Eye (tissue), 1 donor: ENCODE measurements at regions not wholly inside any gene's neighbourhood (a gene's known extent, or its start where the extent isn't known, plus 50 kb on each side); places are given as distances from the start of the nearest gene placed in this dataset.

Experiments
- DNase-seq: peaks from one replicate; pipeline ENCODE4 v3.0.0-alpha.2; 2015

- DNase-seq = no peak
Observed at GRCh38 chr16:80066805-80067580, 466.5 kb upstream of the MAF start.

GRCh38 chr16:80065541-80065940, 465.0 kb upstream of the MAF start:
- DNase-seq = no peak

- no peak for DNase-seq
Observed at GRCh38 chr16:80063713-80064069, 463.2 kb upstream of the MAF start.

GRCh38 chr16:80063031-80063712, 462.6 kb upstream of the MAF start:
- peak; percentile 33 for DNase-seq

GRCh38 chr16:80062361-80063030, 462.0 kb upstream of the MAF start:
- DNase-seq = no peak

GRCh38 chr16:80060470-80060869, 459.9 kb upstream of the MAF start:
- no peak for DNase-seq

GRCh38 chr16:80059836-80060235, 459.3 kb upstream of the MAF start:
- DNase-seq = no peak

GRCh38 chr16:80058214-80058613, 457.7 kb upstream of the MAF start:
- peak; percentile 34 for DNase-seq

- DNase-seq = no peak
Observed at GRCh38 chr16:80056324-80056723, 455.8 kb upstream of the MAF start.

- no peak for DNase-seq
Observed at GRCh38 chr16:80055831-80056230, 455.3 kb upstream of the MAF start.

GRCh38 chr16:80054647-80055046, 454.1 kb upstream of the MAF start:
- DNase-seq = no peak

GRCh38 chr16:80051040-80051439, 450.5 kb upstream of the MAF start:
- DNase-seq = no peak

GRCh38 chr16:80048250-80048649, 447.7 kb upstream of the MAF start:
- no peak for DNase-seq

GRCh38 chr16:80047842-80048241, 447.3 kb upstream of the MAF start:
- DNase-seq = no peak

- no peak for DNase-seq
Observed at GRCh38 chr16:80046848-80047247, 446.3 kb upstream of the MAF start.

- DNase-seq = no peak
Observed at GRCh38 chr16:80046261-80046660, 445.7 kb upstream of the MAF start.

- DNase-seq = peak; percentile 30
Observed at GRCh38 chr16:80045861-80046260, 445.3 kb upstream of the MAF start.

GRCh38 chr16:80041410-80041809, 440.9 kb upstream of the MAF start:
- DNase-seq = no peak

- no peak for DNase-seq
Observed at GRCh38 chr16:80040814-80041213, 440.3 kb upstream of the MAF start.

- no peak for DNase-seq
Observed at GRCh38 chr16:80040413-80040812, 439.9 kb upstream of the MAF start.

- no peak for DNase-seq
Observed at GRCh38 chr16:80039777-80040176, 439.2 kb upstream of the MAF start.

- no peak for DNase-seq
Observed at GRCh38 chr16:80038566-80038965, 438.0 kb upstream of the MAF start.

- no peak for DNase-seq
Observed at GRCh38 chr16:80034948-80035663, 434.6 kb upstream of the MAF start.

- no peak for DNase-seq
Observed at GRCh38 chr16:80034469-80034826, 433.9 kb upstream of the MAF start.
